Embryonic facial prominence (tissue), 1 donor: ENCODE measurements at regions not wholly inside any gene's neighbourhood (a gene's known extent, or its start where the extent isn't known, plus 50 kb on each side); places are given as distances from the start of the nearest gene placed in this dataset.
"Not testable (repeated sequence)": the region's sequence is repeated elsewhere in the genome, so short reads cannot be mapped to it uniquely, and the experiment has no call there.

Experiments used
- DNase-seq: peaks from one replicate; pipeline ENCODE4 v3.0.0-alpha.2; 2016; ENCODE audit errors: extremely low spot score

GRCh38 chr1:149841597-149842238 is 57.6 kb upstream of the BOLA1 start:
- DNase-seq: not testable (repeated sequence)

GRCh38 chr1:149842458-149843064 is 56.8 kb upstream of the BOLA1 start:
- not testable (repeated sequence) for DNase-seq

- peak; percentile 6 for DNase-seq
Observed at GRCh38 chr1:149843431-149844041, 55.8 kb upstream of the BOLA1 start.

- DNase-seq: peak; percentile 5
Observed at GRCh38 chr1:149844101-149844500, 55.3 kb upstream of the BOLA1 start.

- DNase-seq: peak; percentile 4
Observed at GRCh38 chr1:149844650-149845255, 54.6 kb upstream of the BOLA1 start.

GRCh38 chr1:149845416-149845815 is 54.0 kb upstream of the BOLA1 start:
- peak; percentile 5 for DNase-seq

GRCh38 chr1:149846042-149846441 is 53.3 kb upstream of the BOLA1 start:
- DNase-seq: peak; percentile 5

GRCh38 chr1:149846593-149847466 is 52.5 kb upstream of the BOLA1 start:
- DNase-seq: peak; percentile 4

GRCh38 chr1:149848340-149849110 is 50.8 kb upstream of the BOLA1 start:
- peak; percentile 5 for DNase-seq

GRCh38 chr1:149849111-149849946 is 50.0 kb upstream of the BOLA1 start:
- DNase-seq: peak; percentile 5
